ENCODE measurements at regions not wholly inside any gene's neighbourhood (a gene's known extent, or its start where the extent isn't known, plus 50 kb on each side); places are given as distances from the start of the nearest gene placed in this dataset.
"Not testable (repeated sequence)": the region's sequence is repeated elsewhere in the genome, so short reads cannot be mapped to it uniquely, and the experiment has no call there.

DNA sequence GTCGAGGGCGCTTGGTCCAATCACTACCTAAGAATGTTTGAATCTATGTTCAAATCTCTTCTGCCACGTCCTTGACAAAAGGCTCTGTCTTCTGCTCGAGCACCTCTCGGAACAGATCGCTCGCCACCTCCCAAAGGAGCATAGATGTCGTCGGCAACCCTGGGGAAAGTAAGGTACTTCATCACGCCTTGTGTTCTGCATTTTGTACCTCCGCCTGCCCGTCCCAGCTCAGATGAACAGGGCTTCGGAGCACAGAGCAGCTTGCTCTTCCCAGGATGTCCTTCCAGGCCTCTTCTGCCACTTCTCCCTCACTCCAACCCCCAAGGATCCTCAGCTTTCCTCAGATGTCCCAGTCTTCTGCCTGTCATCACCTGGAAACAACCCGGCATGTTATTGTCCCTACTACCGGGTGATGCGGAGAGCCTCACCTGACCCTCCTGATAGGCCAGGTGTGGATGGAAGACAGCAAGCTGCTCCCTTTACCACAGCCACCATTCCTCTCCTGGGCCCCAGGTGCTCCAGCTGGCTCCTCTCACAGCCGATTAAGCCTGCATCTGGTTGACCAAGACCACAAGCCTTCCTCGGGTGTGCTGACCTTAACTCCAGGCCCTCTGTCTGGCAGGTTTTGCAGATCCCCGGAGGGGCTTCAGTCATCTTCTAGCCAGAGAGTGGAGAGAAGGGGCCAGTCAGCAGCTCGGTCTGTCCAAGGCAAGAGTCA, 270.5 kb downstream of the FAM43A start:
- DNase-seq (ENCODE audit: low spot score) (no peak), ATAC-seq (ENCODE audit: insufficient number of reproducible peaks, low FRiP score, low read depth) (no peak)
- H3K27ac ChIP-seq, result no peak overlapping the region
- TF ChIP-seq, protein P1, sequence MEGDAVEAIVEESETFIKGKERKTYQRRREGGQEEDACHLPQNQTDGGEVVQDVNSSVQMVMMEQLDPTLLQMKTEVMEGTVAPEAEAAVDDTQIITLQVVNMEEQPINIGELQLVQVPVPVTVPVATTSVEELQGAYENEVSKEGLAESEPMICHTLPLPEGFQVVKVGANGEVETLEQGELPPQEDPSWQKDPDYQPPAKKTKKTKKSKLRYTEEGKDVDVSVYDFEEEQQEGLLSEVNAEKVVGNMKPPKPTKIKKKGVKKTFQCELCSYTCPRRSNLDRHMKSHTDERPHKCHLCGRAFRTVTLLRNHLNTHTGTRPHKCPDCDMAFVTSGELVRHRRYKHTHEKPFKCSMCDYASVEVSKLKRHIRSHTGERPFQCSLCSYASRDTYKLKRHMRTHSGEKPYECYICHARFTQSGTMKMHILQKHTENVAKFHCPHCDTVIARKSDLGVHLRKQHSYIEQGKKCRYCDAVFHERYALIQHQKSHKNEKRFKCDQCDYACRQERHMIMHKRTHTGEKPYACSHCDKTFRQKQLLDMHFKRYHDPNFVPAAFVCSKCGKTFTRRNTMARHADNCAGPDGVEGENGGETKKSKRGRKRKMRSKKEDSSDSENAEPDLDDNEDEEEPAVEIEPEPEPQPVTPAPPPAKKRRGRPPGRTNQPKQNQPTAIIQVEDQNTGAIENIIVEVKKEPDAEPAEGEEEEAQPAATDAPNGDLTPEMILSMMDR (IDR thresholded peaks at IDR 0.05), result no peak
- H3K27me3 ChIP-seq (replicated peaks; ENCODE audit: insufficient read depth), result no peaks in the 10 kb centered on the region
- no peaks in the 10 kb centered on the region for H3K4me1 ChIP-seq (ENCODE audit: control insufficient read depth in 1 of 2, low read depth in 2 of 2)
- no peaks in the 10 kb centered on the region for H3K36me3 ChIP-seq
- no peak overlapping the region for H3K4me3 ChIP-seq
- no peaks in the 10 kb centered on the region for H3K9me3 ChIP-seq

DNA sequence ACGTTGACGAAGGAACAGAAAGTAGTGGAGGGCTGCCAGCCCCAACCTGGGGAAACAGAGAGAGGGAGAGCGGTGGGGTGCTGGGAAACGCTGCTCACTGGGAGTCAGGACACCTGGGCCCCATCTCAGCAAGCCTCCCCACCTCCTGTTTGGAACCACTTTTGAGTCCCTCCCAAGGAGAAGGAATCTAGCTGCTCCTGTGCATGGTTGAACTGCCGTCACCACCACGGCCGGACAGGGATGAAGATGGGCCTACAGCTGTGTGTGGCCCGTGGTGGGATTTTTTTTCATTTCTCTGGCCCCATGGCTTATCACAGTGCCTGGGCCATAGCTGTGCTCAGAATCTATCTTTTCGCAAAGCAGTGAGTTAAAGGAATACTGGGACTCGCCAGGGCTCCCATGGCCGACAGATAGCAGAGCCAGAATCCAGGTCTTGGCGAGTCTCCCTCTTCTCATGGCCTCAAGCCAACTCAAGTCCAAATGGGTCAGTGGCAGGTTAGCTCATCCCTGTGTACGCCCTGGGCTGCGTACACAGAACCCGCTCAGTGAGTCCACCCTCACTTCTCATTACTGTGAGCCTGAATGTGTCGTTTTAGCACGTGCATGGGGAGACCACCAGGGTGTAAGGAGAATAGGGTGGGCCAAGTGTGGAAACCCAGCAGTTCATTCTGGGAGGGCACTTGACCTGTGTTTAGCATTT, 271.2 kb downstream of the FAM43A start:
- H3K4me1 ChIP-seq (ENCODE audit: control insufficient read depth in 1 of 2, low read depth in 2 of 2), result no peaks in the 10 kb centered on the region
- H3K9me3 ChIP-seq, result no peaks in the 10 kb centered on the region
- H3K36me3 ChIP-seq, result no peaks in the 10 kb centered on the region
- DNase-seq (ENCODE audit: low spot score), result no peak
- H3K27me3 ChIP-seq (replicated peaks; ENCODE audit: insufficient read depth), result no peaks in the 10 kb centered on the region
- no peak overlapping the region for H3K27ac ChIP-seq
- H3K4me3 ChIP-seq, result no peak overlapping the region
- ATAC-seq (ENCODE audit: insufficient number of reproducible peaks, low FRiP score, low read depth), result no peak
- TF ChIP-seq, protein P1 (IDR thresholded peaks at IDR 0.05), result no peak

DNA sequence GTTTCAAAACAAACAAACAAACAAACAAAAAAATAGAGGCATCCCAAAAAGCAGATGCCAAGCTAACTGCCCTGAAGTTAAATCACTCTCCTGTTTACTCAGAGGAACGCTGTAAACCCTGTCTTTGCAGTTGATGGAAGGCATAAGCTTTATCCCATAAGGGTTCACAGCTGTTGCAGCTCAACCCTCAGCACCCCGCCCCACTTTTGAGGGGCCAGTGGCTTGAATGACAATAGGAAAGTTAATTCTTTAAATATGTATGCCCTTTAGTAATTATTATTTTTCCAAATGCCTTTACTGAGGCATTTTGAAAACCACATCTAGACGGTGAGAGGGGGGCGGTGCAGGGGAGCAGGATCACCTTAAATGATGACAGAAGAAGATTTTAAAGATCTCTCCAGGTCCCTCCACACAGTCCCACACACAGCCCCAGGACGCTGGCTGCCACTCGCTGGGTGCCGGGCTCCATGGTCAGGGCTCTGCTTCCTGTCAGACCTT, 272.1 kb downstream of the FAM43A start:
- H3K9me3 ChIP-seq, result no peaks in the 10 kb centered on the region
- H3K27ac ChIP-seq, result no peak overlapping the region
- ATAC-seq (ENCODE audit: insufficient number of reproducible peaks, low FRiP score, low read depth) (no peak), DNase-seq (ENCODE audit: low spot score) (no peak)
- H3K4me3 ChIP-seq, result no peak overlapping the region
- no peaks in the 10 kb centered on the region for H3K36me3 ChIP-seq
- no peaks in the 10 kb centered on the region for H3K4me1 ChIP-seq (ENCODE audit: control insufficient read depth in 1 of 2, low read depth in 2 of 2)
- TF ChIP-seq, protein P1 (IDR thresholded peaks at IDR 0.05), result no peak
- no peaks in the 10 kb centered on the region for H3K27me3 ChIP-seq (replicated peaks; ENCODE audit: insufficient read depth)

DNA sequence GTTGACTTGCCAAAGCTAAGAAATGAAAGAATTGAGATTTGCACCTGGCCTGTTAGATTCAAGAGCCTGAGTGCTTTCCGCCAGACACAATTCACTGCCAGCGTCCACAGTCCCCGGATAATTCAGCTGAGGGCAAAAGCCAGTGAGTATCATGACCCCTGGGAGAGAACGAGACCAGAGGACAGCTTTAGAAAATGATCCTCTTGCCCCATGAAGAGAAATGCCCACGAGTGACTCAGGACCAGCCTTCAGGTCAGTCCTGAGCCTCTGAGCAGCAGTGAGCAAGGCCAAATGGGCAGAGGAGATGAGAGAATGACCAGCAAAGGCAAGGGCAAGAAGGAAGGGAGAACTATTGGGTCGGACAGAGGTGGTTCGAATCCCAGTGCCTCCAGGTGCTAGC, 273.5 kb downstream of the FAM43A start:
- no peaks in the 10 kb centered on the region for H3K27me3 ChIP-seq (replicated peaks; ENCODE audit: insufficient read depth)
- no peak overlapping the region for H3K27ac ChIP-seq
- no peak for DNase-seq (ENCODE audit: low spot score)
- H3K9me3 ChIP-seq, result no peaks in the 10 kb centered on the region
- no peaks in the 10 kb centered on the region for H3K36me3 ChIP-seq
- H3K4me3 ChIP-seq, result no peak overlapping the region
- TF ChIP-seq, protein P1 (IDR thresholded peaks at IDR 0.05), result no peak
- no peaks in the 10 kb centered on the region for H3K4me1 ChIP-seq (ENCODE audit: control insufficient read depth in 1 of 2, low read depth in 2 of 2)
- ATAC-seq (ENCODE audit: insufficient number of reproducible peaks, low FRiP score, low read depth), result no peak

DNA sequence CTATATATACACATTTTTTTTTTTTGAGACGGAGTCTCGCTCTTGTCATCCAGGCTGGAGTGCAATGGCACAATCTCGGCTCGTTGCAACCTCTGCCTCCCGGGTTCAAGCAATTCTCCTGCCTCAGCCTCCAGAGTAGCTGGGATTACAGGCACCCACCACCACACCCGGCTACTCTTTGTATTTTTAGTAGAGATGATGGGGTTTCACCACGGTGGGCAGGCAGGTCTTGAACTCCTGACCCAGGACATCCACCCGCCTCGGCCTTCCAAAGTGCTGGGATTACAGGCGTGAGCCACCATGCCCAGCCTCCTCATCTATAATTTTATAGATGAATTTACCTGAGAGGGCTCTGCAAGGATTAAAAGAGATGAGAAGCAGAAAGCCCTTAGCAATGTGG, 274.0 kb downstream of the FAM43A start:
- H3K27ac ChIP-seq; H3K27me3 ChIP-seq (replicated peaks; ENCODE audit: insufficient read depth); DNase-seq (ENCODE audit: low spot score); ATAC-seq (ENCODE audit: insufficient number of reproducible peaks, low FRiP score, low read depth); H3K4me3 ChIP-seq; H3K36me3 ChIP-seq; H3K9me3 ChIP-seq; H3K4me1 ChIP-seq (ENCODE audit: control insufficient read depth in 1 of 2, low read depth in 2 of 2): not testable (repeated sequence)

Data from thoracic aorta (tissue), 2 donors.